Neutrophil (primary cell): ENCODE measurements at regions not wholly inside any gene's neighbourhood (a gene's known extent, or its start where the extent isn't known, plus 50 kb on each side); places are given as distances from the start of the nearest gene placed in this dataset.

Experiments
- H3K27ac ChIP-seq: fragments of 200-600 bp; sonication (generic); 2 replicates; pipeline ENCODE4 v1.5.1; 2016; ENCODE audit warnings: mild to moderate bottlenecking, moderate library complexity
- H3K27me3 ChIP-seq: fragments of 200-600 bp; sonication (generic); 2 replicates; pipeline ENCODE4 v1.6.0; 2016; ENCODE audit warnings: mild to moderate bottlenecking
- H3K36me3 ChIP-seq: fragments of 200-600 bp; sonication (generic); 2 replicates; pipeline ENCODE4 v1.5.1; 2017
- H3K4me1 ChIP-seq, 2 experiments: fragments of 200-600 bp in 1 of 2; sonication (generic) in 1 of 2; 1 replicate in 1 of 2; 2 replicates in 1 of 2; pipeline versions ENCODE4 v1.5.1 to v1.6.1; 2013 to 2016; ENCODE audit warnings: low read depth in 1 of 2, low read length in 1 of 2, mild to moderate bottlenecking in 1 of 2, moderate library complexity in 1 of 2; ENCODE audit not compliant: control insufficient read depth in 1 of 2, insufficient read depth in 1 of 2
- H3K4me3 ChIP-seq, 2 experiments: fragments of 200-600 bp in 1 of 2; sonication (generic) in 1 of 2; 1 replicate in 1 of 2; 2 replicates in 1 of 2; pipeline ENCODE4 v1.5.1; 2013 to 2016; ENCODE audit warnings: low read depth in 1 of 2, low read length in 1 of 2, mild to moderate bottlenecking in 1 of 2, moderate library complexity in 1 of 2
- H3K9me3 ChIP-seq: fragments of 200-600 bp; sonication (generic); 2 replicates; pipeline ENCODE4 v1.5.1; 2016
- TF ChIP-seq, protein P1 (sequence below): fragments of 200-600 bp; sonication (generic); IDR thresholded peaks from 2 replicates; pipeline ENCODE4 v1.5.1; 2016; ENCODE audit warnings: antibody characterized with exemption

DNA sequence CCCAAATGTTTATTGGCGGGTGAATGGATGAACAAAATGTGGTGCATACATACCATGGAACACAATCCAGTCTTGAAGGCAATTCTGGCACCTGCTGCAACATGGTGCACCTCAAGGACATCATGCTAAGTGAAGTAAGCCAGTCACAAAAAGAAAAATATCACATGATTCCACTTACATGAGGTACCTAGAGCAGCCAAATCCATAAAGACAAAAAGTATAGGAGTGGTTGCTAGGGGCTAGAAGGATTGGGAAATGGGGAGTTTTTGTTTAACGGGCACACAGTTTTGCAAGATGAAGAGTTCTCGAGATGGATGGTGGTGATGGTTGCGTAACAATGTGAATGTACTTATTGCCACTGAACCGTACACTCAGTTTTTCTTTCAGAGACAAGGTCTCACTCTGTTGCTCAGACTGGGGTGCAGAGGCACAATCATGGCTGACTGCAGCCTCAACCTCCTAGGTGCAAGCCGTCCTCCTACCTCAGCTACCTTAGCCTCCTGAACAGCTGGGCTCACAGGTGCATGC lies 90.9 kb upstream of the CERS6 start:
- TF ChIP-seq, protein P1, sequence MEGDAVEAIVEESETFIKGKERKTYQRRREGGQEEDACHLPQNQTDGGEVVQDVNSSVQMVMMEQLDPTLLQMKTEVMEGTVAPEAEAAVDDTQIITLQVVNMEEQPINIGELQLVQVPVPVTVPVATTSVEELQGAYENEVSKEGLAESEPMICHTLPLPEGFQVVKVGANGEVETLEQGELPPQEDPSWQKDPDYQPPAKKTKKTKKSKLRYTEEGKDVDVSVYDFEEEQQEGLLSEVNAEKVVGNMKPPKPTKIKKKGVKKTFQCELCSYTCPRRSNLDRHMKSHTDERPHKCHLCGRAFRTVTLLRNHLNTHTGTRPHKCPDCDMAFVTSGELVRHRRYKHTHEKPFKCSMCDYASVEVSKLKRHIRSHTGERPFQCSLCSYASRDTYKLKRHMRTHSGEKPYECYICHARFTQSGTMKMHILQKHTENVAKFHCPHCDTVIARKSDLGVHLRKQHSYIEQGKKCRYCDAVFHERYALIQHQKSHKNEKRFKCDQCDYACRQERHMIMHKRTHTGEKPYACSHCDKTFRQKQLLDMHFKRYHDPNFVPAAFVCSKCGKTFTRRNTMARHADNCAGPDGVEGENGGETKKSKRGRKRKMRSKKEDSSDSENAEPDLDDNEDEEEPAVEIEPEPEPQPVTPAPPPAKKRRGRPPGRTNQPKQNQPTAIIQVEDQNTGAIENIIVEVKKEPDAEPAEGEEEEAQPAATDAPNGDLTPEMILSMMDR = no peak
- Histone ChIP-seq H3K27ac (no peak overlapping the region), H3K4me3 (no peak overlapping the region), H3K4me1 (peaks cover 5 to 6% of the 10 kb centered on the region in 2 experiments), H3K27me3 (no peaks in the 10 kb centered on the region), H3K9me3 (no peaks in the 10 kb centered on the region), H3K36me3 (no peaks in the 10 kb centered on the region)

DNA sequence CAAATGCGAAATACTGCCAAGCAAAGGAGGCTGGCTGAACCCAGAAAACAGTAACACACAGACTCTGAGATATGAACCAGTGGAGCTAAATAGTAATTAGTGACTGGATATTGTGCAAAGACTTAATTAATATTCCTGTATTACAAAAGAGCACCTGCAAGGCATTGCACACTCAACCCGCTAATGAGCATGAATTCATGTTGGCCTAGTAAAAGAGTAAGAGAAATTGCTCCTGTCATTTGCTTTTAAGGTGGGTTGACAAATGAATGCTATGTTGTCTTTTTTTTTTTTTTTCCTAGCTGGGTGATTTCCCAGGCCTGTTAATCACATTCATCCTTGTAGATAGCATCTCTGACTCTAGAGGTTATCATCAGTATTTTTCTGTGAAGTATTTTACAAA lies 87.0 kb upstream of the CERS6 start:
- no peaks in the 10 kb centered on the region for H3K36me3 ChIP-seq
- no peak overlapping the region for H3K27ac ChIP-seq
- no peaks in the 10 kb centered on the region for H3K9me3 ChIP-seq
- H3K4me3 ChIP-seq = no peak overlapping the region
- H3K4me1 ChIP-seq = peaks cover 5 to 11% of the 10 kb centered on the region in 2 experiments
- no peaks in the 10 kb centered on the region for H3K27me3 ChIP-seq
- TF ChIP-seq, protein P1 = no peak

DNA sequence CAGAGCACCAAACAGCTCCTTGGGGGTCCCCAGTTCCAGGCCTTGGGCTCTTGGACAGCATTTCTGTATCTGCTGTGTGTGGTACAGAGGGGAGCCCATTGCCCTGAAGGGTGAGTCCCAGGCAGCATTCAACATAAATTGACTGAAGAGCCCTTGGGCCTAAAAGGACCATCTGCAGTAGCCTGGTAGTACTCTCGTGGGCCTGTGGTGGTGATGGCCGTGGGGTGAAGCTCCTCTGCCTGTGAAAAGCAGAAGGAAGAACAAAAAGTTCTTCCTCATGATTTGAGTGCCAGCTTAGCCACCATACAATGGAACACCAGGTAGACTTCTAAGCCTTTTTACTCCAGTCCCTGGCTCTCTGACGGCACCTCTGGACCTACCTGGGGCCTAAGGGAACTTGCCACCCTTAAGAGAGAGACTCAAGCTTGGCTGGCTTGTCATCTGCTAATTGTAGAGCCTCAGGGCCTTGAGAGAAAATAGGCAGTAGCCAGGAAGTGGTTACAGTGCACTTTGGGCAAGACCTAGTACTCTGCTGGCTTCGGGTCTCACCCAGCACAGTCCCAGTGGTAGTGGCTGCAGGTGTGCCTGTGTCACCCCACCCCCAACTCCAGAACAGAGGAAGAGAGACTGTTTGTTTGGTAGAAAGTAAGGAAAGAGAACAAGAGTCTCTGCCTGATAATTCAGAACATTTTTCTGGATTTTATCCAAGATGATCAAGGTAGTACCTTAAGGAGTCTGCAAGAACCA lies 84.6 kb upstream of the CERS6 start:
- Histone ChIP-seq H3K4me1 (peaks cover 0 to 4% of the 10 kb centered on the region in 2 experiments), H3K4me3 (no peak overlapping the region), H3K27me3 (no peaks in the 10 kb centered on the region), H3K9me3 (no peaks in the 10 kb centered on the region), H3K27ac (no peak overlapping the region), H3K36me3 (no peaks in the 10 kb centered on the region)
- TF ChIP-seq, protein P1 = no peak

DNA sequence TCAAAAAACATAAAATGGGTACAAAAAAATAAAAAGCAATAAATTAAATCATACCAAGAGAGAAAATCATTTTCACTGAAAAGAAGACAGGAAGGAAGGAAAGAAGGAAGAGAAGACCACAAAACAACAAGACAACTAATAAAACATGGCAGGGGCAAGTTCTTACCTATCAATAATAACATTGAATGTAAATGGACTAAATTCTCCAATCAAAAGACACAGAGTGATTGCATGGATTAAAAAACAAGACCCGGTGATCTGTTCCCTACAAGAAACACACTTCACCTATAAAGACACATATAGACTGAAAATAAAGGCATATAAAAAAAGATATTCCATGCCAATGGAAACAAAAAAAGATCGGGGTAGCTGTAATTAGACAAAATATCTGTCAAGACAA lies 82.6 kb upstream of the CERS6 start:
- H3K4me1 ChIP-seq = peaks cover 0 to 4% of the 10 kb centered on the region in 2 experiments
- no peak overlapping the region for H3K4me3 ChIP-seq
- H3K36me3 ChIP-seq = no peaks in the 10 kb centered on the region
- H3K9me3 ChIP-seq = no peaks in the 10 kb centered on the region
- H3K27ac ChIP-seq = no peak overlapping the region
- TF ChIP-seq, protein P1 = no peak
- H3K27me3 ChIP-seq = no peaks in the 10 kb centered on the region

DNA sequence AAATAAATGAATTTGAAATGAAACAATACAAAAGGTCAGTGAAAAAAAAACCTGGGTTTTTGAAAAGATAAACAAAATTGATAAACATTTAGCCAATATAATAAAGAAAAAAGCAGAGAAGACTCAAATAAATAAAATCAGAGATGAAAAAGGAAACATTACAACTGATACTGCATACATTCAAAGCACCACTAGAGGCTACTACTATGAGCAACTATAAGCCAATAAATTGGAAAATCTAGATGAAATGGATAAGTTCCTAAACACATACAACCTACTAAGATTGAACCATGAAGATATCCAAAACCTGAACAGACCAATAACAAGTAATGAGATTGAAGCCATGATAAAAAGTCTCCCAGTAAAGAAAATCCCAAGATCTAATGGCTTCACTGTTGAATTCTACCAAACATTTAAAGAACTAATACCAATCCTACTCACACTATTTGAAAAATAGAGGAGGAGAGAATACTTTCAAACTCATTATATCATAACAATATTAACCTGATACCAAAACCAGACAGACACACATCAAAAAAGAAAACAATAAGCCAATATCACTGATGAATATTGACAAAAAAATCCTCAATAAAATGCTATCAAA lies 80.8 kb upstream of the CERS6 start:
- H3K4me1 ChIP-seq = peaks cover 0 to 4% of the 10 kb centered on the region in 2 experiments
- H3K27me3 ChIP-seq = no peaks in the 10 kb centered on the region
- H3K27ac ChIP-seq = no peak overlapping the region
- no peak overlapping the region for H3K4me3 ChIP-seq
- no peaks in the 10 kb centered on the region for H3K36me3 ChIP-seq
- TF ChIP-seq, protein P1 = no peak
- no peaks in the 10 kb centered on the region for H3K9me3 ChIP-seq
